Stimulated activated memory B cell treated with anti-CD40 and anti-IgM and Interleukin-4, amounts not matched to agents 10 μg/mL and 1 μg/mL and 100 μg/mL, for 72 hours (primary cell): ENCODE measurements at regions not wholly inside any gene's neighbourhood (a gene's known extent, or its start where the extent isn't known, plus 50 kb on each side); places are given as distances from the start of the nearest gene placed in this dataset.
"Not testable (repeated sequence)": the region's sequence is repeated elsewhere in the genome, so short reads cannot be mapped to it uniquely, and the experiment has no call there.

Source experiments
- ATAC-seq: fragments of 150-1000 bp; cut with Tn5 transposase; 2 replicates; pipeline ENCODE4 v1.10.0; 2021
- H3K27ac Mint-ChIP-seq: one replicate; pipeline ENCODE4 v1.8.0; 2022; ENCODE audit warnings: mild to moderate bottlenecking, mixed read lengths
- H3K27me3 Mint-ChIP-seq: one replicate; pipeline ENCODE4 v1.8.0; 2022; ENCODE audit warnings: mixed read lengths
- H3K36me3 Mint-ChIP-seq: one replicate; pipeline ENCODE4 v1.8.0; 2022; ENCODE audit warnings: mixed read lengths
- H3K4me1 Mint-ChIP-seq: one replicate; pipeline ENCODE4 v1.8.0; 2022; ENCODE audit warnings: mixed read lengths
- H3K4me3 Mint-ChIP-seq: one replicate; pipeline ENCODE4 v1.8.0; 2022; ENCODE audit warnings: mild to moderate bottlenecking, moderate library complexity, mixed read lengths
- H3K9me3 Mint-ChIP-seq: one replicate; pipeline ENCODE4 v1.8.0; 2022; ENCODE audit warnings: mixed read lengths

GRCh38 chr1:214715126-214715525, 112.1 kb downstream of the CENPF start:
- ATAC-seq = no peak
- H3K36me3 Mint-ChIP-seq = no peaks in the 10 kb centered on the region
- no peaks in the 10 kb centered on the region for H3K9me3 Mint-ChIP-seq
- H3K27me3 Mint-ChIP-seq = peaks cover 20% of the 10 kb centered on the region
- H3K27ac Mint-ChIP-seq = no peak overlapping the region
- H3K4me3 Mint-ChIP-seq = no peak overlapping the region
- no peaks in the 10 kb centered on the region for H3K4me1 Mint-ChIP-seq

DNA sequence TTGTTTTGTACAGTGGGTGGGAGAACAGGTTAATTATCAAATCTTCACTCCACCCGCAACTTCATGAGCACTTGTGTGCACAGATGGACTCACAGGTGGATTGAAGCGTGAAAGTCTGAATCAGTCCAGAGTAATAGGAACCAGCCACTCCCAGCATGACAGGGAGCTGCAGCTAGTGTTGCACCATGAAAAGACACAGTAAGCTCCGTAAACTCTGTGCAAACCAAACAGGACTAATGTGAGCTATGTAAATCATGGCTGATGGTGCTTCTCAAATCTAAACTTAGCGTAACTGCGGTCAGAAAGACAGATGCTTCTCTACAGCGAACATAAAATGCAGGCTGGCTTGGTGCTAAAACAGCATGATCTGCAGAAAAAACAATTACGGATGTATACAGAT, 114.4 kb downstream of the CENPF start:
- no peak for ATAC-seq

DNA sequence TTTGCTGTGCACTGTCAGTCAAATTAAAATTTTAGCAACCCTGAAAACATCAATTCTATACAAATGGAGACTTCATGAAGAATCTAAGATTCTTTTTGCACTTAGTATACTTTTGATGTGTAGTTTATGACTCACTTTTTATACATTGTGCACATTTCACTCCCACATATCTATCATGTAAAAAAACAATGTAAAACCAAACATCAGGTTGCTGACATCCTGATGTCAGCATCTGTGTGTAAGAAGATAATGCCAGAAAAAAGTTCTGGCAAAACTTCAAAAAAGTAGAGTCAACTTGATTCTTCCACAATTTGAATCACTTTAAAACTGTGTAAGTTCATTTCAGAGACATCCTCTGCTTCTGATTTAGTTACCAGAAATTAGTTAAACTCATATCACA, 115.7 kb downstream of the CENPF start:
- Mint-ChIP-seq H3K27me3 (peaks cover 12% of the 10 kb centered on the region), H3K9me3 (peaks cover 5% of the 10 kb centered on the region), H3K4me1 (no peaks in the 10 kb centered on the region), H3K36me3 (no peaks in the 10 kb centered on the region), H3K27ac (no peak overlapping the region), H3K4me3 (no peak overlapping the region)
- no peak for ATAC-seq

More for the DNA sequence above, 114.4 kb downstream of the CENPF start:
- H3K4me3 Mint-ChIP-seq = no peak overlapping the region
- H3K4me1 Mint-ChIP-seq = no peaks in the 10 kb centered on the region
- no peaks in the 10 kb centered on the region for H3K36me3 Mint-ChIP-seq
- H3K27me3 Mint-ChIP-seq = peaks cover 13% of the 10 kb centered on the region
- H3K9me3 Mint-ChIP-seq = no peaks in the 10 kb centered on the region
- no peak overlapping the region for H3K27ac Mint-ChIP-seq

DNA sequence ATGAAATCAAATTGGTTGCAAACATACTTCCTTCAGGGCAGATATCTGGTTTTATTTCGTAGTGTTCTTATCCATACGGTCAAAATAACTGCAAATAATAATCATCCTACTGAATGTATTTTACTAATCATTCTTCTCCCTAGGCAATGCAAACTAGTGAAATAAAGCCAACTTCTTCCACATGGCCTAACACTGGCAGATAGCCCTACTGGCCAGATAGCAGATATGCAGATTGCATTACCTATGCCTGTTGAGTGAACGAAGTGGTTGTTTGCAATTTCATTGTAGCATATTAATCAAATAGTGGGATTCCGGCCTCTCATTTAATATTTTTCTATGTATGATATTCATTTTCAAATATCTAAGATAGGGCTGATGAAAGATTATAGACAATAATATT, 116.2 kb downstream of the CENPF start:
- H3K9me3 Mint-ChIP-seq = peaks cover 5% of the 10 kb centered on the region
- H3K4me3 Mint-ChIP-seq = no peak overlapping the region
- H3K36me3 Mint-ChIP-seq = no peaks in the 10 kb centered on the region
- H3K27ac Mint-ChIP-seq = no peak overlapping the region
- ATAC-seq = no peak
- no peaks in the 10 kb centered on the region for H3K4me1 Mint-ChIP-seq
- peaks cover 9% of the 10 kb centered on the region for H3K27me3 Mint-ChIP-seq

DNA sequence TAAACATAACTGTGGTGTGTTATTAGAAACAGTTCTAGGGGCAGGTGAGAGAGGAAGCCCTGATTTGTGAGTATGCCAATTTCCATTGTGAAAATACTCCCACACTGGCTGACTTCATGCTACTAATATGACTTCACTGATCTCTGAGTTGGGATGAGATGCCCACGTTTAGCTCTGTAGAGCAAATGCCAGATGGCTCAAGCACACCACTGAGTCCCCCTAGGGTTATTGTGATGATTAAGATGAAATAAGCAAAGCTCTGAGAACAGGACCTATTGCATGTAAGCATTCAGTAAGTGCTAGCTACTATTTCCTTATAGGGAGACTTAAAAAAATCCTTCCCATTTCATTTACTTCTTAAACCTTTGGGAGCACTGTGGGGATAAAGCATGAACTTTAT, 117.6 kb downstream of the CENPF start:
- Mint-ChIP-seq H3K27ac (no peak overlapping the region), H3K27me3 (no peaks in the 10 kb centered on the region)
- no peak for ATAC-seq

DNA sequence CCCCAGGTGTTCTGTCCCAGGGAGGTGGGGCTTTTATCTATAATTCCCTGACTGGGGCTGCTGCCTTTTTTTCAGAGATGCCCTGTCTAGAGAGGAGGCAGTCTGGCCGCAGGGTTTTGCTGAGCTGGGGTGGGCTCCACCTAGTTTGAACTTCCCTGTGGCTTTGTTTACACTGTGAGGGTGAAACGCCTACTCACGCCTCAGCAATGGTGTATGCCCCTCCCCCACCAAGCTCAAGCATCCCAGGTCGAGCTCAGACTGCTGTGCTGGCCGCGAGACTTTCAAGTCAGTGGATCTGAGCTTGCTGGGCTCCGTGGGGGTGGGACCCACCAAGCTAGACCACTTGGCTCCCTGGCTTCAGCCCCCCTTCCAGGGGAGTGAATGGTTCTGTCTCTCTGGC, 124.3 kb downstream of the CENPF start:
- H3K27me3 Mint-ChIP-seq = no peaks in the 10 kb centered on the region
- no peak overlapping the region for H3K4me3 Mint-ChIP-seq
- H3K4me1 Mint-ChIP-seq = no peaks in the 10 kb centered on the region
- ATAC-seq = no peak
- H3K27ac Mint-ChIP-seq = no peak overlapping the region
- peaks cover 12% of the 10 kb centered on the region for H3K9me3 Mint-ChIP-seq
- H3K36me3 Mint-ChIP-seq = no peaks in the 10 kb centered on the region

More for the DNA sequence above, 117.6 kb downstream of the CENPF start:
- H3K36me3 Mint-ChIP-seq = no peaks in the 10 kb centered on the region
- H3K4me1 Mint-ChIP-seq = no peaks in the 10 kb centered on the region
- no peak overlapping the region for H3K4me3 Mint-ChIP-seq
- peaks cover 10% of the 10 kb centered on the region for H3K9me3 Mint-ChIP-seq

- no peak overlapping the region for H3K27ac Mint-ChIP-seq
- H3K9me3 Mint-ChIP-seq = peaks cover 6% of the 10 kb centered on the region
- H3K4me3 Mint-ChIP-seq = no peak overlapping the region
- no peaks in the 10 kb centered on the region for H3K36me3 Mint-ChIP-seq
- no peak for ATAC-seq
- H3K4me1 Mint-ChIP-seq = no peaks in the 10 kb centered on the region
- H3K27me3 Mint-ChIP-seq = no peaks in the 10 kb centered on the region
These were observed 136.7 kb downstream of the CENPF start for GRCh38 chr1:214739621-214740238.

DNA sequence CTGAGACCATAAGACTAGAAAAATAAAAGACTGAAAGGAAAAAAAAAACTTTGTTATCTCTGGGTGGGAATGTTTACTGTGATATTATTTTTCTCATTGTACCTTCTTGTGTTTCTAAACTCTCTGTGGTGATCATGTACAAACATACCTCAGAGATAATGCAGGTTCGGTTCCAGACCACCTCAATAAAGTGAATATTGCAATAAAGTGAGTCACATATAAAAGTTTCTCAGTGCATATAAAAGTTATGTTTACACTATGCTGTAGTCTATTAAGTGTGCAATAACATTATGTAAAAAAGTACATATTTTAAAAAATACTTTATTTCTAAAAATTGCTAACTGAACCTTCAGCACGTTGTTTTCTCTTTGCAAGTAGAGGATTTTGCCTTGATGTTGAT, 137.5 kb downstream of the CENPF start:
- Mint-ChIP-seq H3K9me3 (peaks cover 6% of the 10 kb centered on the region), H3K27me3 (no peaks in the 10 kb centered on the region), H3K4me3 (no peak overlapping the region), H3K27ac (no peak overlapping the region), H3K4me1 (no peaks in the 10 kb centered on the region), H3K36me3 (no peaks in the 10 kb centered on the region)
- no peak for ATAC-seq

GRCh38 chr1:214747050-214747635, 144.1 kb downstream of the CENPF start:
- Mint-ChIP-seq H3K27ac (no peak overlapping the region), H3K27me3 (no peaks in the 10 kb centered on the region), H3K9me3 (peaks cover 6% of the 10 kb centered on the region), H3K4me3 (no peak overlapping the region), H3K36me3 (no peaks in the 10 kb centered on the region), H3K4me1 (no peaks in the 10 kb centered on the region)
- no peak for ATAC-seq

DNA sequence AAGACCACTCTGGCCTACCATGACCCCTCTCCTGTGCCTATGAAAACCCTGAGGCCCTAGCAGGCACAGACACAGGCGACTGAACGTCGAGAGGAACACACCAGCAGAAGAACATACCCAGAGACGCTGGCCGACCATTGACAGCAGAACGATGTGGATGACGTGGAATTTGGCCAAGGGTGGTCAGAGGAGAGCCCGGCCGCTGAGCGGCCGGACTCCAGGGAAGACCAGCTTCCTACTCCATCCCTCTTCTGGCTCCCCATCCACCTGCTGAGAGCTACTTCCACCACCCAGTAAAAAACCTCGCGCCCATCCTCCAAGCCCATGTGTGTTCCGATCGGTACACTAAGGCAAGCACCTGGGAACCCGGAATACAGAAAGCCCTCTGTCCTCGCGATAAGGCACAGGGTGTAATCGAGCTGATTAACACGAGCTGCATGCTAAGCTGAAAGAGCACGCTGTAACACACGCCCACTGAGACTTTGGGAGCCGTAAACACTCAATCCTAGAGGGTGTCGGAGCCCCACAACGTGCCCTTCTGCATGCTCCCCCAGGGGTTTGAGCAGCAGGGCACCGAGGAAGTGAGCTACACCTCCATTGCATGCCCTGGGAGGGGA, 150.3 kb downstream of the CENPF start:
- no peak overlapping the region for H3K4me3 Mint-ChIP-seq
- H3K27ac Mint-ChIP-seq = no peak overlapping the region
- H3K4me1 Mint-ChIP-seq = no peaks in the 10 kb centered on the region
- H3K36me3 Mint-ChIP-seq = no peaks in the 10 kb centered on the region
- H3K27me3 Mint-ChIP-seq = no peaks in the 10 kb centered on the region
- no peak for ATAC-seq
- peaks cover 2% of the 10 kb centered on the region for H3K9me3 Mint-ChIP-seq

GRCh38 chr1:214761030-214761429, 158.0 kb downstream of the CENPF start:
- no peak overlapping the region for H3K4me3 Mint-ChIP-seq
- no peak for ATAC-seq
- no peak overlapping the region for H3K27ac Mint-ChIP-seq
- H3K9me3 Mint-ChIP-seq = peaks cover 25% of the 10 kb centered on the region
- H3K27me3 Mint-ChIP-seq = no peaks in the 10 kb centered on the region
- no peaks in the 10 kb centered on the region for H3K36me3 Mint-ChIP-seq
- no peaks in the 10 kb centered on the region for H3K4me1 Mint-ChIP-seq

GRCh38 chr1:214762902-214763301, 159.9 kb downstream of the CENPF start:
- Mint-ChIP-seq H3K36me3 (no peaks in the 10 kb centered on the region), H3K27ac (no peak overlapping the region)

DNA sequence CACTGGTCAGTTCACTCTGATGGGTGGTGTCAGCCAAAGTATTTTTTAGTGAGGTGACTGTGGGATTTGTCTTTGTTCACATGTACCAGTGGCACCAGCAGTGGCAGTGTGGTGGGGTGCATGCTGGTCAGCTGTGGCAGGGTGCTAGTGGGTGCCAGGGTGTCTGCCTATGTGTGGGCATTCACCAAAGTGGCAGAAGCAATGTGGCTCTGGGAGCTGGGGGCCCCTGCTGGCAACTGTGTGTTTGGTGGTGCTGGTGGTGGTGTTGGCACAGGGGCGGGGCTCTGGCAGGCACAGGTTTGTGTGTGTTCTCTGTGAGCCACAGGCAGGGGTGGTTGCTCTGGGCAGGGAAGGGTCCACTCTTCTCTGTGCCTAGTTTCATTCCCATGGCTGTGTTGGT, 161.5 kb downstream of the CENPF start:
- no peak overlapping the region for H3K27ac Mint-ChIP-seq

More at GRCh38 chr1:214762902-214763301, 159.9 kb downstream of the CENPF start:
- Mint-ChIP-seq H3K4me1 (no peaks in the 10 kb centered on the region), H3K9me3 (peaks cover 25% of the 10 kb centered on the region), H3K4me3 (no peak overlapping the region), H3K27me3 (no peaks in the 10 kb centered on the region)
- ATAC-seq = no peak

GRCh38 chr1:214767221-214767620, 164.2 kb downstream of the CENPF start:
- Mint-ChIP-seq H3K27ac (no peak overlapping the region), H3K4me1 (no peaks in the 10 kb centered on the region), H3K27me3 (no peaks in the 10 kb centered on the region), H3K4me3 (no peak overlapping the region), H3K36me3 (no peaks in the 10 kb centered on the region), H3K9me3 (peaks cover 16% of the 10 kb centered on the region)
- ATAC-seq = no peak

More for the DNA sequence above, 161.5 kb downstream of the CENPF start:
- H3K9me3 Mint-ChIP-seq = peaks cover 21% of the 10 kb centered on the region
- H3K27me3 Mint-ChIP-seq = no peaks in the 10 kb centered on the region
- H3K36me3 Mint-ChIP-seq = no peaks in the 10 kb centered on the region
- no peaks in the 10 kb centered on the region for H3K4me1 Mint-ChIP-seq
- no peak overlapping the region for H3K4me3 Mint-ChIP-seq
- no peak for ATAC-seq

GRCh38 chr1:214769666-214770065, 166.7 kb downstream of the CENPF start:
- not testable (repeated sequence) for H3K27ac Mint-ChIP-seq, H3K27me3 Mint-ChIP-seq, H3K36me3 Mint-ChIP-seq, H3K4me3 Mint-ChIP-seq, H3K9me3 Mint-ChIP-seq, H3K4me1 Mint-ChIP-seq, ATAC-seq

DNA sequence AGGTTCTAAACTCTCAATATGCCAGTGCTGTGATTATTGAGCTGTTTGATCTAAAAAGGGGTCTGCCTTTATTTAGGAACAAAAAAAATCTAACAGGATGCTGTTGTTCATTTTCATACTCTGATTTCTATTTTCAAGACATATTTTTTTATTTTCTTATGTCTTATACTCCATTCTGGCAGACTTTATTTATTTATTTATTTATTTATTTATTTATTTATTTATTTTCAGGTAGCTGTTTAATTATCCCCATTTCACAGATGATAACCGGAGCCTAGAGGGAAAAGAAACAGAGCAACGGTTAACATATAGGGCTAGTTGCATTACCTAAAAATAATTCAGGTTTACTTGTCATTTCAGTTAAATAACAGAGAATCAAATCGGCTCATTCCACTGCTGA, 174.4 kb downstream of the CENPF start:
- Mint-ChIP-seq H3K9me3 (peaks cover 6% of the 10 kb centered on the region), H3K4me1 (no peaks in the 10 kb centered on the region), H3K27ac (no peak overlapping the region), H3K4me3 (no peak overlapping the region), H3K27me3 (no peaks in the 10 kb centered on the region), H3K36me3 (no peaks in the 10 kb centered on the region)
- ATAC-seq = no peak
